GM19099 (cell line): ENCODE measurements at regions not wholly inside any gene's neighbourhood (a gene's known extent, or its start where the extent isn't known, plus 50 kb on each side); places are given as distances from the start of the nearest gene placed in this dataset.

Source experiments
- POLR2A ChIP-seq: IDR thresholded peaks from 3 replicates; pipeline ENCODE4 v1.6.1; 2011; ENCODE audit warnings: low read depth; ENCODE audit not compliant: insufficient read length; ENCODE audit errors: extremely low read depth

GRCh38 chr11:27968461-27968860 lies 139.5 kb downstream of the KIF18A start:
- TF ChIP-seq POLR2A, result no peak

- no peak for TF ChIP-seq POLR2A
Observed at GRCh38 chr11:27965559-27965958, 142.4 kb downstream of the KIF18A start.

GRCh38 chr11:27963370-27963769 lies 144.6 kb downstream of the KIF18A start:
- no peak for TF ChIP-seq POLR2A

GRCh38 chr11:27949951-27950738 lies 157.8 kb downstream of the KIF18A start:
- no peak for TF ChIP-seq POLR2A

DNA sequence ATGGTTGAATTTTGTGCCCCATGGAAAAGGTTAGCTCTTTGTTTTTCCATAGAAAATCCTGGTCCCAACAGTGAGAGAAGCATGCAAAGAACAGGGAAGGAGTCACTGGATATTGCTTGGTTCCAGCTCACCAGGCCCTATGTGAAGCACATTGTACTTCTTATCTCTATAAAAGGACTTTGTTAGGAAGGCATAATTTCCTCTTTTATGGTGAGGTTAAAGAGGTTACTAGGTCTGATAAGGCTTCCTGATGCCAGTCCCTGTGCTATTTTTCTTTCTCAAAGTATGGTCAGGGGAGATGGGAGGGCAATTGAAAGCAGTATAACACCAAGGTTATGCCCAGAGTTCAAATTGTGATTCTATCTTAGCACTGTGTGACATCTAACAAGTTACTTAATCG lies 162.6 kb downstream of the KIF18A start:
- no peak for TF ChIP-seq POLR2A

GRCh38 chr11:27938011-27938410 lies 169.9 kb downstream of the KIF18A start:
- TF ChIP-seq POLR2A, result no peak

DNA sequence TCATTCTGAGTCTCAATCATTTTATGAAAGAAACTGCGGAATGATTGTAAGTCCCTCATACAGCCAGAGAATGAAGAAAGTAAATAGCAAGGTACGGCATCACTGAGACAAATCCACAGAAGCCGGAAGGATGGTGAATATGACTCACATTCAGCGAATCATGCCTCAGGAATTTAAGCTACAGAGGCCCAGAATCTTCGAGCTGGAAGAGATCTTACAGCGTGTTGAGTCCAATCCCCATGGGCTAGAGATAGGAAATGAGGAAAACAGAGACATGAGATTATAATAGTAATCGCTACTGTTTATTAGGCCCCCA lies 173.2 kb downstream of the KIF18A start:
- TF ChIP-seq POLR2A, result no peak

GRCh38 chr11:27933992-27934829 lies 173.7 kb downstream of the KIF18A start:
- no peak for TF ChIP-seq POLR2A

DNA sequence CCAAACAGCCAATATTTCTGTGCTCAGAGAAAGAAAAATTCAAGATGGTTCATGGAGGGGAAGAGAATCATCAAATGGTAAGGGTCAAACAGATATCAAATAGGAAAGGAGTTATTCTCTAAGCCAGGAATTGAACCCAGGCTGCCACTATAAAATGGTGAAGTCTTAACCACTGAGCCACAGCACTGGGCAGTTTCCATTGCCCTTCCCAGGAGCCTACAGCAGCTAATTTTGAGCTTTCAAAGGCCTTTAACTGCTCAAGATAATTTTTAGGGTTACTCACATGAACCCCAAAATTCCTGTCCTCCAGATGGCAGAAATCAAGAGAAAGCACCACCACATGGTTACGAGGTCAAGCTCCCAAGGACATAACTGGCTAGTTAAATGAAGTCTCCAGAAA lies 176.2 kb downstream of the KIF18A start:
- TF ChIP-seq POLR2A, result no peak

DNA sequence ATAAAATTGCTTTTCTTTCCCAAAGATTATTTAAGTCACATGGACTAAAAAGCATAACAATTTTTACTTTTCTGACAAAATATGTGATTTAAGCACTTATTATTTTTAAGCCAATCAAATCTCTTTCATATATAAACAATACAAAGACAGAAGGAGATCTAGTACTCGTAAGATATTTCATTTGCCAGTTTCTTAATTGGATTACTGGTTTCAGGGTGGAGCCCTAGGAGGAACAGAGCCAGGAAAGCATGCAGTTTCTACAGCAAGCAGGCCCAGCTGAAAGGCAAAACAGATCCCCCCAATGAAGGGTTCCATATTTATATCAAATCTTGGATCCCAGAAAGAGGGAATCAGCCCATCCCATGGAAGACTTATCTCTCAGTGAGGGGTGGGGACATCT lies 177.0 kb downstream of the KIF18A start:
- no peak for TF ChIP-seq POLR2A

GRCh38 chr11:27928809-27929208 lies 179.1 kb downstream of the KIF18A start:
- TF ChIP-seq POLR2A, result no peak

GRCh38 chr11:27926981-27927481 lies 180.9 kb downstream of the KIF18A start:
- no peak for TF ChIP-seq POLR2A

GRCh38 chr11:27926486-27926885 lies 181.5 kb downstream of the KIF18A start:
- TF ChIP-seq POLR2A, result no peak

GRCh38 chr11:27921472-27921871 lies 186.5 kb downstream of the KIF18A start:
- no peak for TF ChIP-seq POLR2A

GRCh38 chr11:27916541-27917100 lies 191.3 kb downstream of the KIF18A start:
- peak; percentile 18 for TF ChIP-seq POLR2A

- no peak for TF ChIP-seq POLR2A
Observed at GRCh38 chr11:27914080-27914479, 193.9 kb downstream of the KIF18A start.

DNA sequence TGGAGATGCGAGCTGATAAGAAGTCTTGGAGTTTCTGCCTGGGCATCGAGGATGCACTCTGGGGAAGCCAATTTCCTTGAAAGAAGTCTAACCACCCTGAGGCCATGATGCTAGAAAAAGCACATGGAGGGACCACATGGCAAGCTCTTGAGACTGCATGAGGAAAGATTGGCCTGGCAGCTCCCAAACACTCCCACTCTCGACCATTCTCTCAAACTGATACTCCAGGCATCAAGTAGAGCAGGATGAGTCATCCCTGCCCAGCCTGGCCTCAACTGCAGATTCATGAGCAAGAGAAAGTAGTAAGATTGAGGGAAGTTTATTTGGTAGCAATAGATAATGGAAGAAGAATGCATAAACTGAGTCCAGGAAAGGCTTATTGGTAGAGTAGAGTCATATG lies 194.3 kb downstream of the KIF18A start:
- no peak for TF ChIP-seq POLR2A

DNA sequence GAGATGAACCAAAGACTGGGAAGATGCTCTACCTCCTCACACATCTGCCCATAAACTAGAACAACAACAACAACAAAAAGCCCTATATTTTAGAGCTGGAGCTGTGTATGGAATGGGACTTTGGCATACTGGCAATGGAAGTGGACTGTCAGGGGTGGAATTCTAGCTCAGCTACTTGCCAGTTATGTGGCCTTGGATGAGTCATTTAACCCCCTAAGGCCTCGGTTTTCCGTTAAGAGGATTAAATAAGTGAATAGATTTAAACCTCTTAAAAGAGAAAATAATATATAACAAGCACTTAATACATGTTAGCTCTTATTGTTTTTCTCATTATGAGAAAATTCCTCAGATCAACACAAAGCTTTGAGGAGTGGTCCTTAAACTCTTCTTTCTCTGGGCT lies 195.0 kb downstream of the KIF18A start:
- no peak for TF ChIP-seq POLR2A
